ENCODE measurements at regions not wholly inside any gene's neighbourhood (a gene's known extent, or its start where the extent isn't known, plus 50 kb on each side); places are given as distances from the start of the nearest gene placed in this dataset.

DNA sequence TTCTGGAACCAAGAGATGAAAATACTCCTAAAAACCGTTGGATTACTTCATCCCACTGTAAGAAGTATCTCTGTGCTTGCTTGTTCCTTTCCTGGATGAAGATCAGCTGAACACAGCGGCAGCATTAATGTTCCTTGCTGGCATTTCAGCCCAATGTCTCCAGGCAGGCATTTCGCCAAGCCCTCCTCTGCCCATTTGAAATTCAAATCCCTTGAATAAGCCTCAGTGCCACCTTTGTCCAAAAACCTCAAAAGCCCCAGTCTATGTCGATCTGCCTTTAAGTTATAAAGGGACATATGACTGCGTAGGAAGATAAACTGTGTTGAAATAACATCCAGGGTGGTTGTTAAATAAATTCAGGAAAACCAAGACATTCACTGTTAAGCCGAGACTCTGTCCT lies 156.8 kb upstream of the PDZRN3 start:
- in situ Hi-C loops (cut with HindIII; ENCODE audit: low sequenced_read_pairs), result no loop called here
- DNase-seq (ENCODE audit: low read depth), result no peak
- TF ChIP-seq, protein P1, sequence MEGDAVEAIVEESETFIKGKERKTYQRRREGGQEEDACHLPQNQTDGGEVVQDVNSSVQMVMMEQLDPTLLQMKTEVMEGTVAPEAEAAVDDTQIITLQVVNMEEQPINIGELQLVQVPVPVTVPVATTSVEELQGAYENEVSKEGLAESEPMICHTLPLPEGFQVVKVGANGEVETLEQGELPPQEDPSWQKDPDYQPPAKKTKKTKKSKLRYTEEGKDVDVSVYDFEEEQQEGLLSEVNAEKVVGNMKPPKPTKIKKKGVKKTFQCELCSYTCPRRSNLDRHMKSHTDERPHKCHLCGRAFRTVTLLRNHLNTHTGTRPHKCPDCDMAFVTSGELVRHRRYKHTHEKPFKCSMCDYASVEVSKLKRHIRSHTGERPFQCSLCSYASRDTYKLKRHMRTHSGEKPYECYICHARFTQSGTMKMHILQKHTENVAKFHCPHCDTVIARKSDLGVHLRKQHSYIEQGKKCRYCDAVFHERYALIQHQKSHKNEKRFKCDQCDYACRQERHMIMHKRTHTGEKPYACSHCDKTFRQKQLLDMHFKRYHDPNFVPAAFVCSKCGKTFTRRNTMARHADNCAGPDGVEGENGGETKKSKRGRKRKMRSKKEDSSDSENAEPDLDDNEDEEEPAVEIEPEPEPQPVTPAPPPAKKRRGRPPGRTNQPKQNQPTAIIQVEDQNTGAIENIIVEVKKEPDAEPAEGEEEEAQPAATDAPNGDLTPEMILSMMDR (IDR thresholded peaks at IDR 0.05; ENCODE audit: low read depth, low read length, missing control alignments), result no peak
- no peak overlapping the region for H3K4me3 ChIP-seq (ENCODE audit: low read depth, low read length)

- TF ChIP-seq, protein P1 (IDR thresholded peaks at IDR 0.05; ENCODE audit: low read depth, low read length, missing control alignments), result no peak
- DNase-seq (ENCODE audit: low read depth), result no peak
- H3K4me3 ChIP-seq (ENCODE audit: low read depth, low read length), result no peak overlapping the region
- in situ Hi-C loops (cut with HindIII; ENCODE audit: low sequenced_read_pairs), result no loop called here
Measured at GRCh38 chr3:73774645-73775044, 149.9 kb upstream of the PDZRN3 start.

DNA sequence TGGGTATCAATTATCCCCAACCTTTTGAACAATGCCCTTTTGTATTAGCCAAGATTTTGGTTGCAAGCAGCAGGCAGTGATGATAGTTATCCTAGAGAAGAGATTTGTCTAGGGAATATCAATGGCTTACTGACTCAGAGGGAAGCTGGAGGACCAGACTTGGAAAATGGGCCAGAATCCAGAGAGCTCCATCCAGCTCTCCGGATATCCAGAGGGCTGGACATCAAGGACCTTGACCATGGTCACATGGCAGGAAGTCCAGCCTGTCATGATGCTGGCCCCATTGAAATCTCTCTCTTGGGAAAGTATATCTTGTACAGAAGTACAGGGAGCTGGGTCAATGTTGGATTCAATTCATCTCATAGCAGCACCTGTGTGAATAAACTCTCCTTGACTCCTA lies 148.5 kb upstream of the PDZRN3 start:
- in situ Hi-C loops (cut with HindIII; ENCODE audit: low sequenced_read_pairs), result no loop called here
- DNase-seq (ENCODE audit: low read depth), result no peak
- no peak overlapping the region for H3K4me3 ChIP-seq (ENCODE audit: low read depth, low read length)
- TF ChIP-seq, protein P1 (IDR thresholded peaks at IDR 0.05; ENCODE audit: low read depth, low read length, missing control alignments), result no peak

- TF ChIP-seq, protein P1 (IDR thresholded peaks at IDR 0.05; ENCODE audit: low read depth, low read length, missing control alignments), result no peak
- no peak for DNase-seq (ENCODE audit: low read depth)
- in situ Hi-C loops (cut with HindIII; ENCODE audit: low sequenced_read_pairs), result no loop called here
- H3K4me3 ChIP-seq (ENCODE audit: low read depth, low read length), result no peak overlapping the region
Measured at GRCh38 chr3:73772076-73772886, 147.5 kb upstream of the PDZRN3 start.

GRCh38 chr3:73768524-73769308 lies 144.0 kb upstream of the PDZRN3 start:
- TF ChIP-seq, protein P1 (IDR thresholded peaks at IDR 0.05; ENCODE audit: low read depth, low read length, missing control alignments), result no peak
- DNase-seq (ENCODE audit: low read depth), result no peak
- no peak overlapping the region for H3K4me3 ChIP-seq (ENCODE audit: low read depth, low read length)
- in situ Hi-C loops (cut with HindIII; ENCODE audit: low sequenced_read_pairs), result no loop called here

DNA sequence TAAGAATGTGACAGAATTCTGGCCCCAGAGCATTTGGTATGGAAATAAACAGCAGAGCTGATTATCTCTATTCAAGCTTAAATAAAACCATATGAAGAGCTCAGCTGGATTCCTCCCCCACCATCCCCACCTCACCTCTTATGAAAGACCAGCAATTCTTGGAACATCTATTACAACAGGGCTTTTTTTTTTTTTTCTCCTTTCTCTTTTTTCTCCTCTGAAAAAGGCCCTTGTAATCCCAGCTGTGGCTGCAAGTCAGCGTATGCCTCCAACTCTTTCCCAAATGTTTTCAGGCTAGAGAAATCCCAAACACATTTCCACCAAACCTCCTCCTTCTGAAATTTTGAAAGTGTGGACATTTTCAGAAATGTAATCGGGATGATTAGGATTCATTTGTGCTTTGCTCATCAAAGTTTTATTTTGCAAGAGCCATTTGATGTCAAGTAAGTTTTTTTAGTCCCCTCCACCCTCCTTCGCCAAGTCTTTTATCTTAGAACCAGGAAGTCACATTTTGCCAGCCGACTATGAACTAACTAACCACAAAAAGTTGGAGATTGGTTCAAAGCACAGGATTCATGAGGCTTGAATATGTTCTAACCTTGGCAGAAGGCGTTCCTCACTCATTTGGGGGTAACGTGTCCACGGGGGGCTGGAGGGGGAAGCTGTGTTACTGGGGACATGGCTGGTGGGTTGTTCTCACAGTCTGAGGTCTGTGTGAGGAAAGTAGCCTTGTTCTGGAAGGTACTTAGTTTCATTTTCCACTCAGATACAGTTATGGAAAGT lies 142.0 kb upstream of the PDZRN3 start:
- peak overlapping the region; percentile 21 for H3K4me3 ChIP-seq (ENCODE audit: low read depth, low read length)
- in situ Hi-C loops (cut with HindIII; ENCODE audit: low sequenced_read_pairs), result no loop called here
- TF ChIP-seq, protein P1 (IDR thresholded peaks at IDR 0.05; ENCODE audit: low read depth, low read length, missing control alignments), result no peak
- DNase-seq (ENCODE audit: low read depth), result peak; percentile 85

Measured in astrocyte of the cerebellum (primary cell).